ENCODE measurements at regions not wholly inside any gene's neighbourhood (a gene's known extent, or its start where the extent isn't known, plus 50 kb on each side); places are given as distances from the start of the nearest gene placed in this dataset.

GRCh38 chr18:25962919-25963318 is 127.5 kb downstream of the SS18 start:
- no peak for DNase-seq

- DNase-seq = no peak
Measured at GRCh38 chr18:25962176-25962575, 128.2 kb downstream of the SS18 start.

- no peak for DNase-seq
Measured at GRCh38 chr18:25957017-25957416, 133.4 kb downstream of the SS18 start.

GRCh38 chr18:25953111-25953510 is 137.3 kb downstream of the SS18 start:
- DNase-seq = no peak

GRCh38 chr18:25950321-25950720 is 140.1 kb downstream of the SS18 start:
- no peak for DNase-seq

- no peak for DNase-seq
Measured at GRCh38 chr18:25946540-25946939, 143.9 kb downstream of the SS18 start.

- DNase-seq = no peak
Measured at GRCh38 chr18:25935356-25935755, 155.1 kb downstream of the SS18 start.

GRCh38 chr18:25931126-25931525 is 159.3 kb downstream of the SS18 start:
- DNase-seq = no peak

- no peak for DNase-seq
Measured at GRCh38 chr18:25929787-25930186, 160.6 kb downstream of the SS18 start.

- DNase-seq = no peak
Measured at GRCh38 chr18:25927830-25928229, 162.6 kb downstream of the SS18 start.

GRCh38 chr18:25923193-25923592 is 167.2 kb downstream of the SS18 start:
- DNase-seq = no peak

GRCh38 chr18:25921677-25922421 is 168.6 kb downstream of the SS18 start:
- peak; percentile 63 for DNase-seq

GRCh38 chr18:25915907-25916306 is 174.5 kb downstream of the SS18 start:
- DNase-seq = no peak

GRCh38 chr18:25898965-25899364 is 191.4 kb downstream of the SS18 start:
- no peak for DNase-seq

GRCh38 chr18:25896956-25897355 is 193.5 kb downstream of the SS18 start:
- peak; percentile 35 for DNase-seq

GRCh38 chr18:25896178-25896780 is 194.1 kb downstream of the SS18 start:
- peak; percentile 74 for DNase-seq

GRCh38 chr18:25895518-25895917 is 194.9 kb downstream of the SS18 start:
- no peak for DNase-seq

- no peak for DNase-seq
Measured at GRCh38 chr18:25886283-25886682, 204.1 kb downstream of the SS18 start.

- DNase-seq = no peak
Measured at GRCh38 chr18:25883091-25883490, 207.3 kb downstream of the SS18 start.

GRCh38 chr18:25881149-25881548 is 209.3 kb downstream of the SS18 start:
- no peak for DNase-seq

- no peak for DNase-seq
Measured at GRCh38 chr18:25880441-25880840, 210.0 kb downstream of the SS18 start.

- DNase-seq = peak; percentile 28
Measured at GRCh38 chr18:25876330-25876948, 214.0 kb downstream of the SS18 start.

GRCh38 chr18:25875551-25876240 is 214.7 kb downstream of the SS18 start:
- no peak for DNase-seq

GRCh38 chr18:25873833-25874232 is 216.6 kb downstream of the SS18 start:
- no peak for DNase-seq
